Liver (tissue), 7 donors: ENCODE measurements at regions not wholly inside any gene's neighbourhood (a gene's known extent, or its start where the extent isn't known, plus 50 kb on each side); places are given as distances from the start of the nearest gene placed in this dataset.

Experiments
- DNase-seq: peaks from one replicate; pipeline ENCODE4 v3.0.0-alpha.2; 2017; ENCODE audit warnings: low spot score
- H3K27ac ChIP-seq, 2 donors: one replicate each; pipeline ENCODE4 v1.7.0; 2013; ENCODE audit warnings: inconsistent platforms in 2 of 2, low read length in 2 of 2, control low read depth in 1 of 2, low read depth in 1 of 2, mild to moderate bottlenecking in 1 of 2
- H3K27me3 ChIP-seq, 4 donors: one replicate each; pipeline versions ENCODE4 v1.6.1 to v1.7.0; 2013; ENCODE audit warnings: low read length in 3 of 4, inconsistent platforms in 1 of 4, mild to moderate bottlenecking in 1 of 4, moderate library complexity in 1 of 4; ENCODE audit not compliant: control insufficient read depth in 4 of 4, insufficient read depth in 4 of 4
- H3K36me3 ChIP-seq, 4 donors: one replicate each; pipeline versions ENCODE4 v1.6.1 to v1.7.0; 2013; ENCODE audit warnings: low read length in 3 of 4, mild to moderate bottlenecking in 3 of 4, low read depth in 1 of 4, moderate library complexity in 1 of 4; ENCODE audit not compliant: control insufficient read depth in 4 of 4, insufficient read depth in 3 of 4
- H3K4me1 ChIP-seq, 4 donors: one replicate each; pipeline versions ENCODE4 v1.6.1 to v1.7.0; 2013; ENCODE audit warnings: low read length in 3 of 4, mild to moderate bottlenecking in 3 of 4, moderate library complexity in 1 of 4; ENCODE audit not compliant: control insufficient read depth in 4 of 4, insufficient read depth in 4 of 4
- H3K4me3 ChIP-seq, 3 donors: one replicate each; pipeline versions ENCODE4 v1.6.1 to v1.7.0; 2013; ENCODE audit warnings: low read length in 3 of 3, control low read depth in 1 of 3, low read depth in 1 of 3, mild to moderate bottlenecking in 1 of 3
- H3K9ac ChIP-seq, 2 donors: one replicate each; pipeline ENCODE4 v1.7.0; 2013; ENCODE audit warnings: low read length in 2 of 2, mild to moderate bottlenecking in 2 of 2, moderate library complexity in 2 of 2, control low read depth in 1 of 2, low read depth in 1 of 2
- H3K9me3 ChIP-seq, 4 donors: one replicate each; pipeline versions ENCODE4 v1.6.1 to v1.7.0; 2013; ENCODE audit warnings: low read length in 3 of 4; ENCODE audit not compliant: control insufficient read depth in 4 of 4
- FOXA2 ChIP-seq: IDR thresholded peaks from 2 replicates; pipeline ENCODE4 v1.6.1; 2016; ENCODE audit warnings: antibody characterized with exemption
- HNF4G ChIP-seq: IDR thresholded peaks from 2 replicates; pipeline ENCODE4 v1.6.1; 2016; ENCODE audit warnings: antibody characterized with exemption
- JUND ChIP-seq, 2 donors: IDR thresholded peaks; 2 replicates each; pipeline ENCODE4 v1.6.1; 2016; ENCODE audit warnings: antibody characterized with exemption in 2 of 2
- RAD21 ChIP-seq, 2 donors: IDR thresholded peaks; 2 replicates each; pipeline ENCODE4 v1.6.1; 2016; ENCODE audit warnings: antibody characterized with exemption in 2 of 2, mild to moderate bottlenecking in 2 of 2
- RXRA ChIP-seq, 2 donors: IDR thresholded peaks; 2 replicates each; pipeline ENCODE4 v1.6.1; 2017 to 2018; ENCODE audit warnings: antibody characterized with exemption in 2 of 2, mild to moderate bottlenecking in 1 of 2
- TAF1 ChIP-seq: conservative IDR thresholded peaks from 2 replicates; pipeline ENCODE4 v1.6.1; 2016; ENCODE audit warnings: antibody characterized with exemption, mild to moderate bottlenecking
- YY1 ChIP-seq: IDR thresholded peaks from 2 replicates; pipeline ENCODE4 v1.6.1; 2016; ENCODE audit warnings: antibody characterized with exemption, mild to moderate bottlenecking
- WGBS: extraction: QIAGEN DNeasy Blood & Tissue Kit; methylation state at CpG from one replicate; pipeline ENCODE4 v1.1.7; 2013; 5-methylcytosine and 5-hydroxymethylcytosine counted together
- TF ChIP-seq, protein P1 (sequence below): IDR thresholded peaks from 2 replicates; pipeline ENCODE4 v1.6.1; 2016; ENCODE audit warnings: antibody characterized with exemption
- TF ChIP-seq, protein P2 (sequence below): IDR thresholded peaks from 2 replicates; pipeline ENCODE4 v1.6.1; 2016; ENCODE audit warnings: antibody characterized with exemption, mild to moderate bottlenecking
- donor health status: healthy.
- donor health status: healthy.
- donor health status: healthy.
- donor health status: healthy.

- no peaks in the 10 kb centered on the region for H3K9me3 ChIP-seq
- TF ChIP-seq, protein P1, sequence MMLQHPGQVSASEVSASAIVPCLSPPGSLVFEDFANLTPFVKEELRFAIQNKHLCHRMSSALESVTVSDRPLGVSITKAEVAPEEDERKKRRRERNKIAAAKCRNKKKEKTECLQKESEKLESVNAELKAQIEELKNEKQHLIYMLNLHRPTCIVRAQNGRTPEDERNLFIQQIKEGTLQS: no peak
- no peak for TF ChIP-seq RXRA (IDR thresholded peaks at IDR 0.05)
- H3K4me1 ChIP-seq: no peaks in the 10 kb centered on the region
- H3K27ac ChIP-seq: no peak overlapping the region
- WGBS: 72% methylated on average over 36 of the region's 36 CpGs
- H3K27me3 ChIP-seq: peaks cover 0 to 3% (median 0%) of the 10 kb centered on the region in 4 donors
- no peak overlapping the region for H3K4me3 ChIP-seq
- H3K36me3 ChIP-seq: no peaks in the 10 kb centered on the region
- DNase-seq: no peak
- H3K9ac ChIP-seq: no peak overlapping the region
Measured at GRCh38 chr10:131402771-131403650, 91.5 kb upstream of the TCERG1L start.

DNA sequence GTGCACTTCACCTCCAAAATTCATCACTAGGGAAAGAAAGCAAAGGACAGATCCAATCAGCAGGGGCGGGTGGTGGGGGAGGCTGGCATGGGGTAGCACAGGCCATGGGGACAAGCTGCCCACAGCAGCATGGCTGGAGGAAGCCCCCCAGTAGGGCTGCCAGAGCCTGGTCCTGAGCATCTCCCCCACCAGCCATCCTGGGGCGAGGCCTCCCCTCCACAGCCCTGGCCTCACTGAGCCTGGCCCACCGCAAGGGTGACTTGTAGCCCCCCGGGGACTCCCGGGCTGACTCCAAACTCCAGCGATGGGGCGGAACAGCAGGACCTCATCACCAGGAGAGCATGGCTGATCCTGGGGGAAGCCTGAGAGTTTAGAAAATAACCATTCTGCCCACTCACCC, 92.4 kb upstream of the TCERG1L start:
- H3K4me3 ChIP-seq: no peak overlapping the region
- WGBS: 71% methylated on average over 7 of the region's 7 CpGs
- no peak overlapping the region for H3K27ac ChIP-seq
- peaks cover 0 to 3% (median 0%) of the 10 kb centered on the region in 4 donors for H3K27me3 ChIP-seq
- no peak overlapping the region for H3K9ac ChIP-seq
- H3K36me3 ChIP-seq: no peaks in the 10 kb centered on the region
- DNase-seq: no peak
- H3K4me1 ChIP-seq: no peaks in the 10 kb centered on the region
- TF ChIP-seq HNF4G (no peak), YY1 (no peak), RAD21 (IDR thresholded peaks at IDR 0.05) (no peak), TAF1 (no peak), JUND (IDR thresholded peaks at IDR 0.05) (no peak), FOXA2 (no peak)
- no peaks in the 10 kb centered on the region for H3K9me3 ChIP-seq

DNA sequence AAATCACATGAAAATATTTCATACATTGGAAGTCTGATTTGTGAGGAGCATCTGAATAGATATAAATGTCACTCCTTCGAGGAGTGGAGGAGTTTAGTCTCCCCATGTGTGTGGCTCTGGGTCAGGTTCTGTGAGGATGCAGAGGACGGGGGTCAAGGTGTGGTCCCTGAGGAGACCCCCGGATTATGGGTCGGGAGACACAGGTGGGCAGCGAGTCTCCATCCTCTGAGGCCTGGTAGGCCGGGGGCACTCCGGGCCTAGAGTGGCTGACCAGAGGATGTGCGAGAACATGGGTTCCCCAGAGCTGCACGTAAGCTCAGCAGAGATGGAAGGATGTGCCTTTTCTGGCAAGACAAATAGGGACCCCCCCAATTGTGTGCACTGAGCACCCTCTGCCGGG, 93.4 kb upstream of the TCERG1L start:
- Histone ChIP-seq H3K27ac (no peak overlapping the region), H3K9me3 (no peaks in the 10 kb centered on the region), H3K36me3 (no peaks in the 10 kb centered on the region), H3K9ac (no peak overlapping the region), H3K4me3 (no peak overlapping the region), H3K27me3 (peaks cover 0 to 3% (median 0%) of the 10 kb centered on the region in 4 donors), H3K4me1 (no peaks in the 10 kb centered on the region)
- 87% methylated on average over 10 of the region's 10 CpGs for WGBS
- DNase-seq: no peak
- TF ChIP-seq, protein P2, sequence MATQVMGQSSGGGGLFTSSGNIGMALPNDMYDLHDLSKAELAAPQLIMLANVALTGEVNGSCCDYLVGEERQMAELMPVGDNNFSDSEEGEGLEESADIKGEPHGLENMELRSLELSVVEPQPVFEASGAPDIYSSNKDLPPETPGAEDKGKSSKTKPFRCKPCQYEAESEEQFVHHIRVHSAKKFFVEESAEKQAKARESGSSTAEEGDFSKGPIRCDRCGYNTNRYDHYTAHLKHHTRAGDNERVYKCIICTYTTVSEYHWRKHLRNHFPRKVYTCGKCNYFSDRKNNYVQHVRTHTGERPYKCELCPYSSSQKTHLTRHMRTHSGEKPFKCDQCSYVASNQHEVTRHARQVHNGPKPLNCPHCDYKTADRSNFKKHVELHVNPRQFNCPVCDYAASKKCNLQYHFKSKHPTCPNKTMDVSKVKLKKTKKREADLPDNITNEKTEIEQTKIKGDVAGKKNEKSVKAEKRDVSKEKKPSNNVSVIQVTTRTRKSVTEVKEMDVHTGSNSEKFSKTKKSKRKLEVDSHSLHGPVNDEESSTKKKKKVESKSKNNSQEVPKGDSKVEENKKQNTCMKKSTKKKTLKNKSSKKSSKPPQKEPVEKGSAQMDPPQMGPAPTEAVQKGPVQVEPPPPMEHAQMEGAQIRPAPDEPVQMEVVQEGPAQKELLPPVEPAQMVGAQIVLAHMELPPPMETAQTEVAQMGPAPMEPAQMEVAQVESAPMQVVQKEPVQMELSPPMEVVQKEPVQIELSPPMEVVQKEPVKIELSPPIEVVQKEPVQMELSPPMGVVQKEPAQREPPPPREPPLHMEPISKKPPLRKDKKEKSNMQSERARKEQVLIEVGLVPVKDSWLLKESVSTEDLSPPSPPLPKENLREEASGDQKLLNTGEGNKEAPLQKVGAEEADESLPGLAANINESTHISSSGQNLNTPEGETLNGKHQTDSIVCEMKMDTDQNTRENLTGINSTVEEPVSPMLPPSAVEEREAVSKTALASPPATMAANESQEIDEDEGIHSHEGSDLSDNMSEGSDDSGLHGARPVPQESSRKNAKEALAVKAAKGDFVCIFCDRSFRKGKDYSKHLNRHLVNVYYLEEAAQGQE: no peak
- TF ChIP-seq JUND (IDR thresholded peaks at IDR 0.05) (no peak), HNF4G (no peak)
